GM19397 (cell line): ENCODE measurements at regions not wholly inside any gene's neighbourhood (a gene's known extent, or its start where the extent isn't known, plus 50 kb on each side); places are given as distances from the start of the nearest gene placed in this dataset.
"Not testable (repeated sequence)": the region's sequence is repeated elsewhere in the genome, so short reads cannot be mapped to it uniquely, and the experiment has no call there.

Experiments
- ATAC-seq: cut with Tn5 transposase; IDR thresholded peaks from one replicate; pipeline ENCODE4 v1.9.1; 2021; ENCODE audit warnings: mild to moderate bottlenecking, moderate library complexity; ENCODE audit not compliant: unreplicated experiment

- ATAC-seq, result no peak
Measured at GRCh38 chr9:38259056-38259455, 133.4 kb upstream of the ALDH1B1 start.

- ATAC-seq, result no peak
Measured at GRCh38 chr9:38257626-38258215, 134.8 kb upstream of the ALDH1B1 start.

DNA sequence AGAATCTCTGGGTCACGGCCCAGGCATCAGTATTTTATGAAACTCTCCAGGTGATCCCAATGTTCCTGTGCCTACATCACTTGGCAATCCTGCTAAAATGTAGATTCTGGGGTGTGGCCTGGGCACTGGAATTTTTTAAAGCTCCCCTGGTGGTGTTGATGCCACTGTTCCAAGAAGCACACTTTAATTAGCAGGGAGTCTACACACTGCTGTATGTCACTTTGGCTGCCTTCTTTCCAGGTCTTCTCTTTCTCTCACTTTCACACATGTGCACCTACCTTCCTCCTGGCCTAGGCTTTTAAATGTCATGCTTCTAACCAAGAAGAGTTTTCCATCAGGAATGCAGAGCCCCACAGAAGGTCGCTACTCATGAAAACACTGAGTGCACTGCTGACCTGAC is 136.0 kb upstream of the ALDH1B1 start:
- ATAC-seq, result no peak

DNA sequence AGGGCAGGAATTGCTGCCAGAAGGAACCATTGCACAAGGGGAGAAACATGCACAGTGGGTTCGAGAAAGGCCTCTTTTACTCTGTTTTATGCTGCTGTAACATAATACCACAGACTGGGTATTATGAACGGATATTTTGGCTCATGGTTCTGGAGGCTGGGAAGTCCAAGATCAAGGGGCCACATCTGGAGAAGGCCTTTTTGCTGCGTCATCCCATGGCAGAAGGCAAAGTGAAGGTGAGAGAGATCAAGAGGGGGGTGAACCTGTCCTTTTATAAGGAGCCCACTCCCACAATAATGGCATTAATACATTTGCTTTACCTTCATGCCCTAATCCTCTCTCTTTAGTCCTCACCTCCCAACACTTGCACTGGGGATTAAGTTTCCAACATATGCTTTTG is 136.9 kb upstream of the ALDH1B1 start:
- no peak for ATAC-seq

DNA sequence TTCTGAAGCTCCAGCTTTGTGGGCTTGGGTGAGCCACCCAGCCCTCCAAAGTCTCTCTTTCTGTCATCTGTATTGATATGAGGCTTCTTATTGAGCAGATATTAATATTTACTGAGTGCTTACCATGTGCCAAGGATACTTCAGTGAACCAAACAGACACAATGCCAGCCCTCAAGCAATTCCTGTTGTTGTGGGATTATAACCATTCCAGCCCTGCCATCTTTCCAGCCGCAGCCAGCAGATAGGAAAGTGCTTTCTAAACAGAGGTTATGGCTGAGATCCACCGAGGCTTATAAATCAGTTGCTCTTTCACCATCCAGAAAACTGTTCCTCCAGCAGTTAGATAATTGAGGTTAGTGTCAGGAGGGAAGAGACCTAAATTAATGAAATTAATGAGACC is 137.7 kb upstream of the ALDH1B1 start:
- no peak for ATAC-seq

- ATAC-seq, result no peak
Measured at GRCh38 chr9:38254151-38254550, 138.4 kb upstream of the ALDH1B1 start.

- ATAC-seq, result no peak
Measured at GRCh38 chr9:38253200-38253599, 139.3 kb upstream of the ALDH1B1 start.

DNA sequence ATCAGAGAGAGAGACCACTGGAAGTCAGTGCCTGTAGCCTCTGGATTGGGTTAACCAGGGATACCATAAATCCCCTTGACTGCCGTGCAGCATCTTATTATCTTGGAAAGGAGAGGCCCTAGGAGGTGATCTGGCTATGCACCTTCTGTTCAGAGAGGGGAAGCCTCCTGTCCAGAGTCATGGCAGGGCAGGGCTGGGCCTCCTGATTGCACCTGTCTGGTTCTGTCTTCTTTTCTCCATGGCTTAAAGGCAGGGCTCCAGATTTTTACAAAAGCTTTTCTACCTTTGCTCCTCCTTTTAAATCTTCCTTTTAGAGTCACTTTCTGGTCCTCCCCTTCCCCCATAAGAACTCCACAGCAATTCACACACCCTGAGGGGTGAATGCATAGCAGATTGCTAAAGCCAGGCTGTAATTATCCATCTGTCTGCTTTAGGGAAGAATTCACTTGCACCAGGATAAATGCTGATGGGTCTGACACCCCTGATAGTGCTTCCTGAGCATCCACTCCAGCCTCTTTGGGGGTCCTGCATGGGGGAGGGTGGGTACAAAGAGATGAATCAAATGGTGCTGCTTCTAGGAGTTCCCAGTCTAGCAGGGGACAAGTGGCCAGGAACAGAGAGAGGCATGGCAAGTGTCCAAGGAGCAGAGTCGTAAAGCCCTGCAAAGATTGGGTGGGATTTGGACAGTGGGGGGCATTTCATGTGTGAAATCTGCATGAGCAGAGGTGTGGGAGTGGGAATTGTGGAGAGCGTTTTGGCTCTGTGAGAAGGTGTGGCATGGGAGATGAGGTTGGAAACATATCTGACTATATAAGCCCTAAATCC is 141.3 kb upstream of the ALDH1B1 start:
- ATAC-seq, result no peak

- ATAC-seq, result no peak
Measured at GRCh38 chr9:38250279-38251035, 142.0 kb upstream of the ALDH1B1 start.

- ATAC-seq, result no peak
Measured at GRCh38 chr9:38249587-38250210, 142.8 kb upstream of the ALDH1B1 start.

GRCh38 chr9:38249049-38249448 is 143.5 kb upstream of the ALDH1B1 start:
- ATAC-seq, result no peak

DNA sequence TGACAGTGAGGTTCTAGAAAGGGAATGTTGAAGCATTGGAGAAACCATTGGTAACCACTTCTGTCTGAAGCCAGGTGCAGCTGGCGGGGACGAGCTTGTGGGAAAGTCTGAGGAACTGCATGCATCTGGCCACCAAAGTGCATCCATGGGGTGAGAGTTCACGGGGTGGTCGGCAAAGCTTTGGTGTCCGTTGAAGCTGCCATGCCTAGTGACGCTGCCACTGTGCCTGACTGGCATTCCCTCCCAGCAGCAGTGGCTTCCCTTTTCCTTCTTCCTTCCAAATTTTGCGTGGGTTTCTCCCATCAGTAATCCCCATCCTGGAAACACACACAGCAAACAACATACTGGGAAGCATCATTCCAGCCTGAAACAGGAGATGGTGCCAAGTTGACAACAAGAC is 145.7 kb upstream of the ALDH1B1 start:
- ATAC-seq, result no peak

GRCh38 chr9:38244971-38245370 is 147.5 kb upstream of the ALDH1B1 start:
- no peak for ATAC-seq

DNA sequence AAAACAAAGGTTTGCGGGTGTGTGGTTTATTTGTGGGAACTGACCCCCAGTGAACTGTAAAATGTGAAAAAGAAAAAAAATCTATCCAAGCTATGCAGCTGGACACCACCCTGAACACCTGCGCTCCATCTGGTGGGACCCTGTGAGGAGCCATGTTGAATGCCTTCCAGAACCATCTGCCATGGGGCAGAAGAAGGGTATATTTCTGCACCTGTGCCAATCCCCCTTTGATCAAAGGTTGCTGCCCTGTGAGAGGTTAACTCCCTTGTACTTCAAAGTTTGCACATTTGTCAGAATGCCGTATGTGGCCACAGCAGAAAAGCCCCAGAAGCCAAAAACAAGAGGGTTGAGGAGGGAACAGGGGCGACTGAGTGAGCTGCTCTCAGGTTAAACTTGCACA is 148.5 kb upstream of the ALDH1B1 start:
- ATAC-seq, result no peak

- not testable (repeated sequence) for ATAC-seq
Measured at GRCh38 chr9:38242151-38242550, 150.4 kb upstream of the ALDH1B1 start.

DNA sequence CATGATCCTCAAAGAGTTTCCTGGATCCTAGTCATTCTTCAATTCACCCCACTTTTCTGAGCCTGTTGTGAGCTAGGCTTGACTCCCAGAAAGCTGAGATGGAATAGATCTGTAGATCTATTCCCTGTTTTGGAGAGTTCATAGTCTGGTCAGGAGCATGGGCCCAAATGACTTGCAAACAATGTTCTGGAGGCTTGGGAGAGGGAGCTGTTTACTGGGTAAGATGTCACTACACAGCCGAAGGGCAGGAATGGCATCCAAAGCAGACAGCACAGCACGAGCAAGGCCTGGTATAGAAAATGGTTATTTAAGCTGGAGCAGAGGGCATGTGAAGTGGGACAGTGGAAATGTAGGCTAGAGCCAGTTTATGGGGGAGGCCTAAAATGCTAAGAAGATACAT is 152.5 kb upstream of the ALDH1B1 start:
- no peak for ATAC-seq

DNA sequence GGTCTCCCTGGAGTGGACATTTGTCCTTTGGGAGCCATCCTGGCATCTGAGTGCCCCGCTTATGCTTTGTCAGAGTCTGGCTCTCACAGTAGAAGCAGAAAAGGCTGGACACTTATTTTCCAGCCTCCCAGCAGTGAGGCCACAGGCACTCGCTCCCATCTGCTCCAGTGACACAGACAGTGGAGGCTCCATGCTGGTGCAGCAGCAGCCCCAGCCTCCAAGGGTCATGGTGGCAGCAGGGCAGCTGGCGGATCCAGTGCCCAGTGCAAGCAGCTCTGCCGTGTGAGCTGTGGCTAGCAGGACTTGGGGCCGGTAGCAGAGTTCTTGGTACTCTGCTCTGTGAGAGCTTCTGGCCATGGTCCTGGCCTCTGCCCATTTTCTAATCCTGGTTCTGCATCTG is 157.3 kb upstream of the ALDH1B1 start:
- no peak for ATAC-seq

- ATAC-seq, result no peak
Measured at GRCh38 chr9:38234479-38235170, 157.9 kb upstream of the ALDH1B1 start.

DNA sequence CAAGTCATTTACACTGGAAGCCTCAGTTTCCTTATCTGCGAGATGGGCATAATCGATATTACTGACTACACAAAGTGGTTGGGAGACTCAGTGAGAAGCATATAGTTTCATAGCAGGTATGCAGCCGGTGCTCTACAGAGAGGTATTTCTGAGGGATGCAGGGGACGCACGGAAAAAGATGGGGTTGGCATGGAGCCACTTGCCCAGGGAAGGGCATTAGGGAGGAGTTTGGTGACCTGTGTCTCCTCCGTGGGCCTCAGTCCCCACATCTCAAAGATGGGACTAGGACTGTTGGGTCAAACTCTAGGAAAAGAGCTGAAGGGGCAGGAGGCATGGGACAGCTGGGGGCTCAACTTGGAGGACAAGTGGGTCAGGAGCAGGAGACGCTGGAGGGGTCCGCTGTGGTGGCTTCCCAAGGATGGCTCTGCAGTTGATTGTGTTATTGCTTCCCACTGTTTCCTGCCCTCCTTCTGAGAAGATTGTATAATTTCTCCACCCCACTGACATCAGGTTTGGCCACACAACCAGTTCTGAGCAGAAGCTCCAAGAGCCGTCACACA is 158.6 kb upstream of the ALDH1B1 start:
- ATAC-seq, result no peak

DNA sequence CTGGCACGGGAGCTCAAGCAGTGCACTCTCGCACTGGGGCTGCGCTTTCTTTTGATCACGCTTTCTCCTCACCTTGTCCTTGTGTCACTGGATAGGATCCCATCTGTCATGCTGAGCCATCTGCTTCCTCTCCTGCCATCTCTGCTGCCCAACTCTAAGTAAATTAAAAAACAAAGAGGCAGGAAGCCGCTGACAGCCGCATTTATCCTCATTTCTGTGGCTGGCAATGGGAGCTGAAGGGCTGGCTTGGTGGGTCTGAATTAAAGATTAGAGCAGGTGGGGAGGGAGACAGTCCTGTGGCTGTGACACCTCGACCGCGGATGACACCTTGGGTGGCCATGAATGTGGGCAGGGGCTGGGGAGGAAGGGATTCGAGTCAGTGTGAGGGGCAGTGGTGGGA is 159.2 kb upstream of the ALDH1B1 start:
- ATAC-seq, result no peak

GRCh38 chr9:38232895-38233294 is 159.6 kb upstream of the ALDH1B1 start:
- no peak for ATAC-seq
